HepG2 (cell line): ENCODE measurements at regions not wholly inside any gene's neighbourhood (a gene's known extent, or its start where the extent isn't known, plus 50 kb on each side); places are given as distances from the start of the nearest gene placed in this dataset.

Experiments
- ATAC-seq: fragments of 200-7000 bp; cut with Tn5 transposase; 3 replicates; pipeline ENCODE4 v1.9.1; 2020; ENCODE audit warnings: mild to moderate bottlenecking, moderate library complexity
- BruUV-seq: library from RNA; stranded (reverse); fragments of 400-500 nt; replicated peaks from 2 replicates; lab custom pipeline; 2021; lab: Mats Ljungman, UMichigan
- CTCF ChIA-PET: fragments of 300-600 bp; formaldehyde crosslinking; extraction: SDS; loops from one replicate; lab custom pipeline; 2021; ENCODE audit warnings: low total read pairs, inconsistent platforms, low intra/inter-chr PET ratio; lab: Yijun Ruan, JAX
- POLR2A ChIA-PET: fragments of 350-600 bp; sonication (Branson Sonifier 250); formaldehyde crosslinking; loops from one replicate; lab custom pipeline; 2020; ENCODE audit warnings: antibody characterized with exemption, inconsistent platforms; lab: Yijun Ruan, JAX
- DNase-seq: peaks from one replicate; pipeline ENCODE4 v3.0.0-alpha.2; 2015; ENCODE audit warnings: low spot score
- FAIRE-seq: peaks from 3 replicates; lab custom pipeline; 2011; peaks lifted over from hg19 to GRCh38; lab: Jason Lieb, UNC
- H2AFZ ChIP-seq: one replicate; pipeline ENCODE4 v1.6.1; 2011; ENCODE audit warnings: low read length, inconsistent platforms
- H3K27ac ChIP-seq: fragments of 300-600 bp; 3 replicates; pipeline ENCODE4 v1.8.0; 2011; ENCODE audit warnings: mixed run types, mild to moderate bottlenecking, mixed read lengths, low read length, inconsistent platforms; ENCODE audit not compliant: insufficient read depth; ENCODE audit errors: extremely low read length
- H3K27me3 ChIP-seq, 2 experiments: fragments of 200-600 bp in 1 of 2; 2 replicates in 1 of 2; 3 replicates in 1 of 2; pipeline versions ENCODE4 v1.6.0 to v1.8.0; 2011; ENCODE audit warnings: low read length in 2 of 2, mild to moderate bottlenecking in 2 of 2, moderate library complexity in 2 of 2, inconsistent platforms in 1 of 2; ENCODE audit not compliant: insufficient read depth in 2 of 2, control insufficient read depth in 1 of 2
- H3K36me3 ChIP-seq, 2 experiments: fragments of 200-600 bp in 1 of 2; replicated peaks in 1 of 2; 2 replicates in 1 of 2; 3 replicates in 1 of 2; pipeline versions ENCODE4 v1.5.1 to v1.8.0; 2011; ENCODE audit warnings: low read length in 2 of 2, inconsistent platforms in 1 of 2; ENCODE audit not compliant: insufficient read depth in 2 of 2, control insufficient read depth in 1 of 2
- H3K4me1 ChIP-seq: 2 replicates; pipeline ENCODE4 v1.5.1; 2012; ENCODE audit warnings: low read length, inconsistent platforms; ENCODE audit not compliant: insufficient read depth
- H3K4me2 ChIP-seq: 2 replicates; pipeline ENCODE4 v1.6.0; 2011; ENCODE audit warnings: low read depth, low read length, inconsistent platforms
- H3K4me3 ChIP-seq, 3 experiments: fragments of 200-600 bp in 1 of 3; sonication (generic), shearing (Covaris generic) in 1 of 3; replicated peaks in 1 of 3; 2 replicates each; pipeline ENCODE4 v1.5.1; 2011 to 2016; ENCODE audit warnings: low read length in 3 of 3, inconsistent platforms in 2 of 3, low read depth in 2 of 3, mild to moderate bottlenecking in 2 of 3, control low read depth in 1 of 3, mixed read lengths in 1 of 3; ENCODE audit not compliant: insufficient read depth in 1 of 3
- H3K79me2 ChIP-seq: one replicate; pipeline ENCODE4 v1.6.1; 2011; ENCODE audit warnings: low read length, inconsistent platforms; ENCODE audit not compliant: insufficient read depth
- H3K9ac ChIP-seq: 2 replicates; pipeline ENCODE4 v1.6.0; 2011; ENCODE audit warnings: mild to moderate bottlenecking, low read depth, low read length, inconsistent platforms; ENCODE audit not compliant: insufficient read depth
- H3K9me3 ChIP-seq: 2 replicates; pipeline ENCODE4 v1.5.1; 2012; ENCODE audit warnings: mild to moderate bottlenecking, low read length
- H4K20me1 ChIP-seq: 2 replicates; pipeline ENCODE4 v1.6.0; 2011; ENCODE audit warnings: inconsistent platforms, mild to moderate bottlenecking, low read length, moderate library complexity; ENCODE audit not compliant: insufficient read depth
- MBD4 ChIP-seq: IDR thresholded peaks from 2 replicates; pipeline ENCODE4 v1.6.1; 2012; ENCODE audit warnings: low read length, inconsistent platforms, borderline replicate concordance
- WGBS: methylation state at CpG from one replicate; pipeline ENCODE4 v1.1.6; 2017; ENCODE audit warnings: low lambda C conversion rate; 5-methylcytosine and 5-hydroxymethylcytosine counted together
- in situ Hi-C: cut with HindIII; loops from 2 replicates; pipeline ENCODE4 v1.10.0; 2017; ENCODE audit warnings: low pct_unique_long_range_greater_than_20kb; ENCODE audit not compliant: extremely low pct_ligation_motif_present
- intact Hi-C: fragments of 100-400 bp; cut with micrococcal nuclease; formaldehyde crosslinking; loops from one replicate; pipeline ENCODE4 v1.10.0; 2022; ENCODE audit not compliant: unreplicated experiment
- TF ChIP-seq, protein P1 (sequence below): sonication (generic); formaldehyde crosslinking; conservative IDR thresholded peaks from 2 replicates; pipeline ENCODE4 v1.4.0; 2020; ENCODE audit warnings: mild to moderate bottlenecking, missing genetic modification reagents, moderate library complexity
- TF ChIP-seq, protein P2 (sequence below): sonication (generic); formaldehyde crosslinking; IDR thresholded peaks from 2 replicates; pipeline ENCODE4 v1.8.0; 2022; ENCODE audit warnings: mild to moderate bottlenecking, missing genetic modification reagents, borderline replicate concordance
- TF ChIP-seq, protein P3 (sequence below): sonication (generic); formaldehyde crosslinking; IDR thresholded peaks from 2 replicates; pipeline ENCODE4 v1.4.0; 2020; ENCODE audit warnings: missing genetic modification reagents, borderline replicate concordance

DNA sequence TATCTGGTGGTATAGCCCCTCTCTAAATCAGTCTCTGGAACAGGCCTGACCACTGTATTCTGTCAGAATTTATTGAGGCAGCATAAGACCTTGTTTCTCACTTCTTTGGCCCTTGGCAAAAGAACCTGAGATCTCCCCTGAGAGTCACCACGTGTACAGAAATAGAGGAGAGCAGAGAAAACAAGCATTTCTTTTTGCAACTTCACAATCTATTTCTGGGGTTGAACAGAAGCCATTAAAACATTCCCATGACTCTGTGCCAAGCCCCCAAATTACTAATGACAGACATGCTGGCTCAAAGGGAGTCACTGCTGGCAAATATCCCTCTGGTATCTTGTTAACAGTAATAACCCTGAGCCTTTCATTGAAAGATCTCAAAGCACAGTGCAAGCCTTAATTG lies 395.3 kb downstream of the MAFB start (continued):
- TF ChIP-seq, protein P1, sequence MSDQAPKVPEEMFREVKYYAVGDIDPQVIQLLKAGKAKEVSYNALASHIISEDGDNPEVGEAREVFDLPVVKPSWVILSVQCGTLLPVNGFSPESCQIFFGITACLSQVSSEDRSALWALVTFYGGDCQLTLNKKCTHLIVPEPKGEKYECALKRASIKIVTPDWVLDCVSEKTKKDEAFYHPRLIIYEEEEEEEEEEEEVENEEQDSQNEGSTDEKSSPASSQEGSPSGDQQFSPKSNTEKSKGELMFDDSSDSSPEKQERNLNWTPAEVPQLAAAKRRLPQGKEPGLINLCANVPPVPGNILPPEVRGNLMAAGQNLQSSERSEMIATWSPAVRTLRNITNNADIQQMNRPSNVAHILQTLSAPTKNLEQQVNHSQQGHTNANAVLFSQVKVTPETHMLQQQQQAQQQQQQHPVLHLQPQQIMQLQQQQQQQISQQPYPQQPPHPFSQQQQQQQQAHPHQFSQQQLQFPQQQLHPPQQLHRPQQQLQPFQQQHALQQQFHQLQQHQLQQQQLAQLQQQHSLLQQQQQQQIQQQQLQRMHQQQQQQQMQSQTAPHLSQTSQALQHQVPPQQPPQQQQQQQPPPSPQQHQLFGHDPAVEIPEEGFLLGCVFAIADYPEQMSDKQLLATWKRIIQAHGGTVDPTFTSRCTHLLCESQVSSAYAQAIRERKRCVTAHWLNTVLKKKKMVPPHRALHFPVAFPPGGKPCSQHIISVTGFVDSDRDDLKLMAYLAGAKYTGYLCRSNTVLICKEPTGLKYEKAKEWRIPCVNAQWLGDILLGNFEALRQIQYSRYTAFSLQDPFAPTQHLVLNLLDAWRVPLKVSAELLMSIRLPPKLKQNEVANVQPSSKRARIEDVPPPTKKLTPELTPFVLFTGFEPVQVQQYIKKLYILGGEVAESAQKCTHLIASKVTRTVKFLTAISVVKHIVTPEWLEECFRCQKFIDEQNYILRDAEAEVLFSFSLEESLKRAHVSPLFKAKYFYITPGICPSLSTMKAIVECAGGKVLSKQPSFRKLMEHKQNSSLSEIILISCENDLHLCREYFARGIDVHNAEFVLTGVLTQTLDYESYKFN (CRISPR knock-in tag): no peak
- TF ChIP-seq, protein P2, sequence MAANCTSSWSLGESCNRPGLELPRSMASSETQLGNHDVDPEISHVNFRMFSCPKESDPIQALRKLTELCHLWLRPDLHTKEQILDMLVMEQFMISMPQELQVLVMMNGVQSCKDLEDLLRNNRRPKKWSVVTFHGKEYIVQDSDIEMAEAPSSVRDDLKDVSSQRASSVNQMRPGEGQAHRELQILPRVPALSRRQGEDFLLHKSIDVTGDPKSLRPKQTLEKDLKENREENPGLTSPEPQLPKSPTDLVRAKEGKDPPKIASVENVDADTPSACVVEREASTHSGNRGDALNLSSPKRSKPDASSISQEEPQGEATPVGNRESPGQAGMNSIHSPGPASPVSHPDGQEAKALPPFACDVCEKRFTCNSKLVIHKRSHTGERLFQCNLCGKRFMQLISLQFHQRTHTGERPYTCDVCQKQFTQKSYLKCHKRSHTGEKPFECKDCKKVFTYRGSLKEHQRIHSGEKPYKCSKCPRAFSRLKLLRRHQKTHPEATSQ (CRISPR knock-in tag): no peak

DNA sequence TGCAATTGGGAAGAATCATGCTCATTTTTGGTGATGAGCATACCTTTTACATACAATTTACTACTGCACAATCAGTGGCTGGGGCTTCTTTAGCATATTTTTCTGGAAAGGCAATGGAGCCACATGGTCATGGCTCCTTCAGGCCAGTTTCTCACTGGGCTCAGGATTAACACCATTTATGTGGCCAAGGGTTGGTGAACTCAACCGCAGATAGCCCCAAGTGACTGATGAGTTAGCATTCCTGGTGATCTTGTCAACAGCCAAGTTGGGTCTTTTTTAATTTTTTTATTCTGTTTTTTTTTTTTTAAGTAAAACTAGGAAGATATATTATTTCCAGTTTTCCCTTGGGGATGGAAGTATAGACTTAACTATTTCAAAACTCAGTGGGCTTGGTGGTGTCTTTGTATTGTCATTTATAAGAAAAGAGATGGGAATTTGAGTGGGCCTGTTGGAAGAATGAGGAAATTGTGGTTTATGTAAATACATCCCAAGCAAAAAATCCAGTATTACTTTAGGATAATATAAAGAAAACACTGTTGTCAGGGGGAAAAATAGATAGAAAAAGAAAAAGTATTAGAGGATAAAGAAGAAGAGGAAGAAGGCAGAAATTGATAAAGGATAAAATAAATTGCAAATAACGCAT lies 397.4 kb downstream of the MAFB start:
- 25% methylated on average over 2 of the region's 2 CpGs for WGBS
- DNase-seq (no peak), FAIRE-seq (no peak), ATAC-seq (no peak)
- H3K27ac ChIP-seq: no peak overlapping the region
- H3K79me2 ChIP-seq: no peaks in the 10 kb centered on the region
- H3K36me3 ChIP-seq: no peaks in the 10 kb centered on the region
- no peaks in the 10 kb centered on the region for H3K9me3 ChIP-seq
- no peak overlapping the region for H3K4me3 ChIP-seq
- ChIA-PET CTCF (no interaction called here), POLR2A (no interaction called here)
- H3K4me1 ChIP-seq: no peaks in the 10 kb centered on the region
- H2AFZ ChIP-seq: no peak overlapping the region
- intact Hi-C loops (no loop called here), in situ Hi-C loops (no loop called here)
- no peak overlapping the region for H3K4me2 ChIP-seq
- H3K9ac ChIP-seq: no peak overlapping the region
- no peaks in the 10 kb centered on the region for H3K27me3 ChIP-seq
- no peaks in the 10 kb centered on the region for H4K20me1 ChIP-seq
- TF ChIP-seq, protein P3, sequence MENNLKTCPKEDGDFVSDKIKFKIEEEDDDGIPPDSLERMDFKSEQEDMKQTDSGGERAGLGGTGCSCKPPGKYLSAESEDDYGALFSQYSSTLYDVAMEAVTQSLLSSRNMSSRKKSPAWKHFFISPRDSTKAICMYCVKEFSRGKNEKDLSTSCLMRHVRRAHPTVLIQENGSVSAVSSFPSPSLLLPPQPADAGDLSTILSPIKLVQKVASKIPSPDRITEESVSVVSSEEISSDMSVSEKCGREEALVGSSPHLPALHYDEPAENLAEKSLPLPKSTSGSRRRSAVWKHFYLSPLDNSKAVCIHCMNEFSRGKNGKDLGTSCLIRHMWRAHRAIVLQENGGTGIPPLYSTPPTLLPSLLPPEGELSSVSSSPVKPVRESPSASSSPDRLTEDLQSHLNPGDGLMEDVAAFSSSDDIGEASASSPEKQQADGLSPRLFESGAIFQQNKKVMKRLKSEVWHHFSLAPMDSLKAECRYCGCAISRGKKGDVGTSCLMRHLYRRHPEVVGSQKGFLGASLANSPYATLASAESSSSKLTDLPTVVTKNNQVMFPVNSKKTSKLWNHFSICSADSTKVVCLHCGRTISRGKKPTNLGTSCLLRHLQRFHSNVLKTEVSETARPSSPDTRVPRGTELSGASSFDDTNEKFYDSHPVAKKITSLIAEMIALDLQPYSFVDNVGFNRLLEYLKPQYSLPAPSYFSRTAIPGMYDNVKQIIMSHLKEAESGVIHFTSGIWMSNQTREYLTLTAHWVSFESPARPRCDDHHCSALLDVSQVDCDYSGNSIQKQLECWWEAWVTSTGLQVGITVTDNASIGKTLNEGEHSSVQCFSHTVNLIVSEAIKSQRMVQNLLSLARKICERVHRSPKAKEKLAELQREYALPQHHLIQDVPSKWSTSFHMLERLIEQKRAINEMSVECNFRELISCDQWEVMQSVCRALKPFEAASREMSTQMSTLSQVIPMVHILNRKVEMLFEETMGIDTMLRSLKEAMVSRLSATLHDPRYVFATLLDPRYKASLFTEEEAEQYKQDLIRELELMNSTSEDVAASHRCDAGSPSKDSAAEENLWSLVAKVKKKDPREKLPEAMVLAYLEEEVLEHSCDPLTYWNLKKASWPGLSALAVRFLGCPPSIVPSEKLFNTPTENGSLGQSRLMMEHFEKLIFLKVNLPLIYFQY: no peak
- no peak for TF ChIP-seq MBD4
- no TSS peak for BruUV-seq
